ENCODE measurements at regions not wholly inside any gene's neighbourhood (a gene's known extent, or its start where the extent isn't known, plus 50 kb on each side); places are given as distances from the start of the nearest gene placed in this dataset.

GRCh38 chr5:30581198-30581935 is 612.1 kb upstream of the CDH6 start:
- H3K36me3 Mint-ChIP-seq (ENCODE audit: low read depth), result no peaks in the 10 kb centered on the region
- TF ChIP-seq CTCF (IDR thresholded peaks at IDR 0.05; ENCODE audit: unreplicated experiment in 3 of 3), result no peak
- no peaks in the 10 kb centered on the region for H3K4me1 Mint-ChIP-seq
- peaks cover 3% of the 10 kb centered on the region for H3K9me3 Mint-ChIP-seq
- no peak overlapping the region for H3K27ac Mint-ChIP-seq
- H3K27me3 Mint-ChIP-seq (ENCODE audit: low read depth), result no peaks in the 10 kb centered on the region
- H3K4me3 Mint-ChIP-seq, result no peak overlapping the region

- Mint-ChIP-seq H3K27me3 (ENCODE audit: low read depth) (no peaks in the 10 kb centered on the region), H3K4me1 (no peaks in the 10 kb centered on the region), H3K36me3 (ENCODE audit: low read depth) (no peaks in the 10 kb centered on the region), H3K27ac (no peak overlapping the region), H3K9me3 (peaks cover 3% of the 10 kb centered on the region), H3K4me3 (no peak overlapping the region)
- TF ChIP-seq CTCF (IDR thresholded peaks at IDR 0.05; ENCODE audit: unreplicated experiment in 3 of 3), result no peak
Observed at GRCh38 chr5:30574761-30575160, 618.7 kb upstream of the CDH6 start.

GRCh38 chr5:30572279-30572678 is 621.2 kb upstream of the CDH6 start:
- Mint-ChIP-seq H3K9me3 (no peaks in the 10 kb centered on the region), H3K4me1 (no peaks in the 10 kb centered on the region), H3K27ac (no peak overlapping the region), H3K27me3 (ENCODE audit: low read depth) (no peaks in the 10 kb centered on the region), H3K36me3 (ENCODE audit: low read depth) (no peaks in the 10 kb centered on the region), H3K4me3 (no peak overlapping the region)
- TF ChIP-seq CTCF (IDR thresholded peaks at IDR 0.05; ENCODE audit: unreplicated experiment in 3 of 3), result no peak

- Mint-ChIP-seq H3K27ac (no peak overlapping the region), H3K4me3 (no peak overlapping the region), H3K9me3 (no peaks in the 10 kb centered on the region), H3K4me1 (no peaks in the 10 kb centered on the region), H3K36me3 (ENCODE audit: low read depth) (no peaks in the 10 kb centered on the region), H3K27me3 (ENCODE audit: low read depth) (no peaks in the 10 kb centered on the region)
- TF ChIP-seq CTCF (IDR thresholded peaks at IDR 0.05; ENCODE audit: unreplicated experiment in 3 of 3), result no peak
Observed at GRCh38 chr5:30561771-30562170, 631.7 kb upstream of the CDH6 start.

- H3K27ac Mint-ChIP-seq, result no peak overlapping the region
- TF ChIP-seq CTCF (IDR thresholded peaks at IDR 0.05; ENCODE audit: unreplicated experiment in 3 of 3), result no peak
- no peaks in the 10 kb centered on the region for H3K9me3 Mint-ChIP-seq
- no peak overlapping the region for H3K4me3 Mint-ChIP-seq
- H3K4me1 Mint-ChIP-seq, result no peaks in the 10 kb centered on the region
- H3K36me3 Mint-ChIP-seq (ENCODE audit: low read depth), result no peaks in the 10 kb centered on the region
- no peaks in the 10 kb centered on the region for H3K27me3 Mint-ChIP-seq (ENCODE audit: low read depth)
Observed at GRCh38 chr5:30551618-30552017, 641.9 kb upstream of the CDH6 start.

Measured in nephron (organoid).